Neuron (in vitro differentiated cells): ENCODE measurements at regions not wholly inside any gene's neighbourhood (a gene's known extent, or its start where the extent isn't known, plus 50 kb on each side); places are given as distances from the start of the nearest gene placed in this dataset.
"Not testable (repeated sequence)": the region's sequence is repeated elsewhere in the genome, so short reads cannot be mapped to it uniquely, and the experiment has no call there.

Experiments used
- H2AFZ ChIP-seq: one replicate; pipeline ENCODE4 v1.6.1; 2013; ENCODE audit warnings: low read depth, mild to moderate bottlenecking, inconsistent platforms, low read length, moderate library complexity
- H3K27me3 ChIP-seq: one replicate; pipeline ENCODE4 v1.6.1; 2013; ENCODE audit warnings: low read length; ENCODE audit not compliant: insufficient read depth
- H3K36me3 ChIP-seq: one replicate; pipeline ENCODE4 v1.6.1; 2013; ENCODE audit warnings: low read length; ENCODE audit not compliant: insufficient read depth
- H3K4me1 ChIP-seq: one replicate; pipeline ENCODE4 v1.6.1; 2013; ENCODE audit warnings: low read length; ENCODE audit not compliant: insufficient read depth
- H3K4me3 ChIP-seq: 2 replicates; pipeline ENCODE4 v1.5.1; 2013; ENCODE audit warnings: mild to moderate bottlenecking, low read length, moderate library complexity
- H3K9me3 ChIP-seq: one replicate; pipeline ENCODE4 v1.6.1; 2013; ENCODE audit warnings: low read length

GRCh38 chr1:121525355-121525754, 340.6 kb downstream of the SRGAP2C start:
- Histone ChIP-seq H3K4me3 (no peak overlapping the region), H3K36me3 (no peaks in the 10 kb centered on the region), H3K9me3 (no peaks in the 10 kb centered on the region), H3K4me1 (no peaks in the 10 kb centered on the region), H2AFZ (no peak overlapping the region), H3K27me3 (peaks cover under 1% of the 10 kb centered on the region)

GRCh38 chr1:121528958-121529357, 344.2 kb downstream of the SRGAP2C start:
- not testable (repeated sequence) for H3K4me3 ChIP-seq, H3K36me3 ChIP-seq, H2AFZ ChIP-seq, H3K9me3 ChIP-seq, H3K4me1 ChIP-seq, H3K27me3 ChIP-seq

- H3K4me3 ChIP-seq, H2AFZ ChIP-seq, H3K9me3 ChIP-seq, H3K4me1 ChIP-seq, H3K36me3 ChIP-seq, H3K27me3 ChIP-seq: not testable (repeated sequence)
Observed at GRCh38 chr1:121530026-121530425, 345.3 kb downstream of the SRGAP2C start.

- not testable (repeated sequence) for H2AFZ ChIP-seq, H3K9me3 ChIP-seq, H3K27me3 ChIP-seq
Observed at GRCh38 chr1:121531747-121532146, 347.0 kb downstream of the SRGAP2C start.

GRCh38 chr1:121538148-121538547, 353.4 kb downstream of the SRGAP2C start:
- H2AFZ ChIP-seq, H3K4me1 ChIP-seq, H3K4me3 ChIP-seq, H3K36me3 ChIP-seq, H3K9me3 ChIP-seq, H3K27me3 ChIP-seq: not testable (repeated sequence)

More at GRCh38 chr1:121531747-121532146, 347.0 kb downstream of the SRGAP2C start:
- not testable (repeated sequence) for H3K4me1 ChIP-seq, H3K4me3 ChIP-seq, H3K36me3 ChIP-seq

GRCh38 chr1:121538943-121539575, 354.3 kb downstream of the SRGAP2C start:
- Histone ChIP-seq H3K36me3 (no peaks in the 10 kb centered on the region), H3K4me3 (no peak overlapping the region)

GRCh38 chr1:121543988-121544387, 359.2 kb downstream of the SRGAP2C start:
- H2AFZ ChIP-seq, H3K27me3 ChIP-seq, H3K36me3 ChIP-seq, H3K9me3 ChIP-seq, H3K4me1 ChIP-seq, H3K4me3 ChIP-seq: not testable (repeated sequence)

More at GRCh38 chr1:121538943-121539575, 354.3 kb downstream of the SRGAP2C start:
- Histone ChIP-seq H3K9me3 (no peaks in the 10 kb centered on the region), H3K4me1 (no peaks in the 10 kb centered on the region), H2AFZ (no peak overlapping the region), H3K27me3 (no peaks in the 10 kb centered on the region)

GRCh38 chr1:121544500-121544899, 359.7 kb downstream of the SRGAP2C start:
- Histone ChIP-seq H3K4me3 (no peak overlapping the region), H3K9me3 (no peaks in the 10 kb centered on the region), H3K36me3 (no peaks in the 10 kb centered on the region), H3K4me1 (no peaks in the 10 kb centered on the region), H3K27me3 (no peaks in the 10 kb centered on the region), H2AFZ (no peak overlapping the region)

GRCh38 chr1:121545899-121546298, 361.1 kb downstream of the SRGAP2C start:
- not testable (repeated sequence) for H2AFZ ChIP-seq, H3K36me3 ChIP-seq, H3K9me3 ChIP-seq

GRCh38 chr1:121546830-121547591, 362.2 kb downstream of the SRGAP2C start:
- no peaks in the 10 kb centered on the region for H3K36me3 ChIP-seq
- H3K27me3 ChIP-seq = no peaks in the 10 kb centered on the region
- H2AFZ ChIP-seq = no peak overlapping the region
- H3K4me3 ChIP-seq = no peak overlapping the region
- H3K9me3 ChIP-seq = no peaks in the 10 kb centered on the region
- H3K4me1 ChIP-seq = no peaks in the 10 kb centered on the region

More at GRCh38 chr1:121545899-121546298, 361.1 kb downstream of the SRGAP2C start:
- not testable (repeated sequence) for H3K27me3 ChIP-seq, H3K4me3 ChIP-seq, H3K4me1 ChIP-seq

GRCh38 chr1:121547726-121548125, 363.0 kb downstream of the SRGAP2C start:
- not testable (repeated sequence) for H3K9me3 ChIP-seq, H3K4me3 ChIP-seq, H3K4me1 ChIP-seq, H2AFZ ChIP-seq, H3K27me3 ChIP-seq, H3K36me3 ChIP-seq

- H2AFZ ChIP-seq, H3K9me3 ChIP-seq, H3K36me3 ChIP-seq, H3K27me3 ChIP-seq, H3K4me3 ChIP-seq, H3K4me1 ChIP-seq: not testable (repeated sequence)
Observed at GRCh38 chr1:121550817-121551216, 366.0 kb downstream of the SRGAP2C start.

- H3K4me1 ChIP-seq, H2AFZ ChIP-seq, H3K36me3 ChIP-seq, H3K9me3 ChIP-seq, H3K4me3 ChIP-seq, H3K27me3 ChIP-seq: not testable (repeated sequence)
Observed at GRCh38 chr1:121551491-121551890, 366.7 kb downstream of the SRGAP2C start.

- not testable (repeated sequence) for H2AFZ ChIP-seq, H3K36me3 ChIP-seq, H3K27me3 ChIP-seq, H3K4me3 ChIP-seq, H3K4me1 ChIP-seq, H3K9me3 ChIP-seq
Observed at GRCh38 chr1:121556560-121556959, 371.8 kb downstream of the SRGAP2C start.
